Psoas muscle (tissue), 7 donors: ENCODE measurements at regions not wholly inside any gene's neighbourhood (a gene's known extent, or its start where the extent isn't known, plus 50 kb on each side); places are given as distances from the start of the nearest gene placed in this dataset.

Source experiments
- ATAC-seq, 4 donors: fragments of 200-7000 bp; cut with Tn5 transposase; one replicate each; pipeline ENCODE4 v1.9.1; 2020; ENCODE audit warnings: moderate library complexity in 3 of 4, mild to moderate bottlenecking in 2 of 4
- DNase-seq, 2 donors: peaks; one replicate each; pipeline ENCODE4 v3.0.0-alpha.2; 2020
- H3K27ac ChIP-seq: fragments of 200-600 bp; one replicate; pipeline ENCODE4 v1.8.0; 2022
- H3K27me3 ChIP-seq, 3 donors: fragments of 200-600 bp in 1 of 3; one replicate each; pipeline versions ENCODE4 v1.6.1 to v1.8.0; 2013 to 2022; ENCODE audit warnings: low read length in 2 of 3, mild to moderate bottlenecking in 2 of 3, moderate library complexity in 1 of 3; ENCODE audit not compliant: insufficient read depth in 3 of 3
- H3K36me3 ChIP-seq, 2 donors: fragments of 200-600 bp in 1 of 2; one replicate each; pipeline versions ENCODE4 v1.6.1 to v1.8.0; 2013 to 2022; ENCODE audit warnings: low read depth in 1 of 2, mild to moderate bottlenecking in 1 of 2, moderate library complexity in 1 of 2; ENCODE audit not compliant: insufficient read depth in 1 of 2
- H3K4me1 ChIP-seq: fragments of 200-600 bp; one replicate; pipeline ENCODE4 v1.8.0; 2022
- H3K4me3 ChIP-seq: fragments of 200-600 bp; one replicate; pipeline ENCODE4 v1.8.0; 2022; ENCODE audit warnings: mild to moderate bottlenecking
- H3K9me3 ChIP-seq: fragments of 200-600 bp; one replicate; pipeline ENCODE4 v1.8.0; 2022
- WGBS, 3 donors: extraction: QIAGEN DNeasy Blood & Tissue Kit; methylation state at CpG; one replicate each; pipeline versions ENCODE4 v1.1.6 to v1.1.7; 2013; 5-methylcytosine and 5-hydroxymethylcytosine counted together
- intact Hi-C, 2 donors: fragments of 100-400 bp; cut with DNase I; formaldehyde crosslinking; loops; one replicate each; pipeline versions ENCODE4 v1.11.0 to v1.14.2; 2022
- TF ChIP-seq, protein P1 (sequence below): fragments of 200-600 bp; IDR thresholded peaks from one replicate; pipeline ENCODE4 v1.8.0; 2022; ENCODE audit warnings: antibody characterized with exemption
- donor health status: healthy with polysubstance abuse.
- donor health status: DM: no; HTN: no; CAD: no; lungs with moderate emphysema.
- donor health status: Bipolar disorder and iron deficiency.
- donor health status: healthy.
- donor health status: DM: yes; HTN: yes; CAD: no.
- donor health status: DM: no; HTN: no; CAD: no.
- donor health status: DM: yes; HTN: yes; CAD: no.

DNA sequence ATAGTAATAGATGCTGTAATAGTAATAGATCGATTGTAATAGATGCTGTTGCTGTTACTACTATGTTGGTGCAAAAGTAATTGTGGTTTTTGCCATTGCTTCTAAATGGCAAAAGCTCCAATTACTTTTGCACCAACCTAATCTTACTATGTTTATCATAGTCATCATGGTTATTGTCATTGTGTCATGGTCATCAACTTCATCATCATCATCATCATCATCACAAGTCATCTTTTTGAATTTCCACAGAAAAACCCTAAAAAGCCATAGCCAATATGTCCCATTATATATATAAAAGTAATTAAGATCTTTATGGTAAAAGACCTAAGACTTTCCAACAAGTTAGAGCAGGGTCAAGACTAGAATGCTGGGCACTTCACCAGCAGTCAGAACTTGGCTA lies 435.1 kb upstream of the MARCKS start:
- Histone ChIP-seq H3K4me3 (no peak overlapping the region), H3K9me3 (no peaks in the 10 kb centered on the region), H3K36me3 (no peaks in the 10 kb centered on the region), H3K27ac (no peak overlapping the region), H3K27me3 (no peaks in the 10 kb centered on the region), H3K4me1 (no peaks in the 10 kb centered on the region)
- DNase-seq (no peak), ATAC-seq (no peak)
- intact Hi-C loops = no loop called here
- WGBS, 3 donors = 68 to 82% (median 78%) methylated on average over 1 of the region's 1 CpG
- TF ChIP-seq, protein P1, sequence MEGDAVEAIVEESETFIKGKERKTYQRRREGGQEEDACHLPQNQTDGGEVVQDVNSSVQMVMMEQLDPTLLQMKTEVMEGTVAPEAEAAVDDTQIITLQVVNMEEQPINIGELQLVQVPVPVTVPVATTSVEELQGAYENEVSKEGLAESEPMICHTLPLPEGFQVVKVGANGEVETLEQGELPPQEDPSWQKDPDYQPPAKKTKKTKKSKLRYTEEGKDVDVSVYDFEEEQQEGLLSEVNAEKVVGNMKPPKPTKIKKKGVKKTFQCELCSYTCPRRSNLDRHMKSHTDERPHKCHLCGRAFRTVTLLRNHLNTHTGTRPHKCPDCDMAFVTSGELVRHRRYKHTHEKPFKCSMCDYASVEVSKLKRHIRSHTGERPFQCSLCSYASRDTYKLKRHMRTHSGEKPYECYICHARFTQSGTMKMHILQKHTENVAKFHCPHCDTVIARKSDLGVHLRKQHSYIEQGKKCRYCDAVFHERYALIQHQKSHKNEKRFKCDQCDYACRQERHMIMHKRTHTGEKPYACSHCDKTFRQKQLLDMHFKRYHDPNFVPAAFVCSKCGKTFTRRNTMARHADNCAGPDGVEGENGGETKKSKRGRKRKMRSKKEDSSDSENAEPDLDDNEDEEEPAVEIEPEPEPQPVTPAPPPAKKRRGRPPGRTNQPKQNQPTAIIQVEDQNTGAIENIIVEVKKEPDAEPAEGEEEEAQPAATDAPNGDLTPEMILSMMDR = no peak

- Histone ChIP-seq H3K27me3 (no peaks in the 10 kb centered on the region), H3K4me3 (no peak overlapping the region), H3K36me3 (no peaks in the 10 kb centered on the region), H3K4me1 (no peaks in the 10 kb centered on the region), H3K9me3 (no peaks in the 10 kb centered on the region), H3K27ac (no peak overlapping the region)
- 98 to 100% (median 99%) methylated on average over 1 of the region's 1 CpG for WGBS, 3 donors
- no peak for ATAC-seq
- TF ChIP-seq, protein P1 = no peak
- no peak for DNase-seq
- intact Hi-C loops = no loop called here
Measured at GRCh38 chr6:113423956-113424355, 433.2 kb upstream of the MARCKS start.

DNA sequence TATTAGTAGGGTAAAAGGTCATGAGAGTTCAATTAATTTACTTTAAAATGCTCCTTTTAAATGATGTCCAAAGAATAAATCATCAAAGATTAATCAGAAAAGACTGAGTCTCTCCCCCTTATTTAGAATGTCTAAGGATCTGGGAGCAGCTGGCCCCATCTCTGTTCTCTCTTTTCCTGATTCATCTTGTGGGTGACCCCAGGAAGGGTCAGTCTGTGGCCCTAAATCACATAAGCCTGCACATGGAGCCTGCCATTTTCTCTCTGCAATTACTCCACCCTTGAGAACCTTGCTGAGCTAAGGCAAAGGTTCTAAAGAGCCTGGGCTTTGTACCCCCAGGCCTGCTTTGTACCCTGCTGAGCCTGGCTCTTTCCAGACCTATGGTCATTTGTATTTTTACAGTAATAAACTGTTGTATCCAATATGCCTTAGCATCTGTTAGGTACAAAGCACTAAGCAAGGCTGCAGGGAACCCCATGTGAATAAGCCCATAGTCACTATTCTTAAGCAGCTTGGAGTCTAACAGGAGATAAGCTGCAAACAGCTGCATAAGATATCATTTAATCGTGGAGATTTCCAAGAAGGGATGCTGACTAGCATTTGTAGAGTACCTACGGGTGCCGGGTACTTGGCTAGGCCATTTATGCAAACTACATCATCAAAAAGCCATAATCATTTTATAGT lies 431.0 kb upstream of the MARCKS start:
- DNase-seq = no peak
- no peaks in the 10 kb centered on the region for H3K9me3 ChIP-seq
- 55 to 64% (median 57%) methylated on average over 3 of the region's 3 CpGs for WGBS, 3 donors
- H3K4me1 ChIP-seq = no peaks in the 10 kb centered on the region
- H3K27ac ChIP-seq = no peak overlapping the region
- H3K36me3 ChIP-seq = no peaks in the 10 kb centered on the region
- intact Hi-C loops = no loop called here
- H3K27me3 ChIP-seq = no peaks in the 10 kb centered on the region
- ATAC-seq = no peak
- no peak overlapping the region for H3K4me3 ChIP-seq
- TF ChIP-seq, protein P1 = no peak

DNA sequence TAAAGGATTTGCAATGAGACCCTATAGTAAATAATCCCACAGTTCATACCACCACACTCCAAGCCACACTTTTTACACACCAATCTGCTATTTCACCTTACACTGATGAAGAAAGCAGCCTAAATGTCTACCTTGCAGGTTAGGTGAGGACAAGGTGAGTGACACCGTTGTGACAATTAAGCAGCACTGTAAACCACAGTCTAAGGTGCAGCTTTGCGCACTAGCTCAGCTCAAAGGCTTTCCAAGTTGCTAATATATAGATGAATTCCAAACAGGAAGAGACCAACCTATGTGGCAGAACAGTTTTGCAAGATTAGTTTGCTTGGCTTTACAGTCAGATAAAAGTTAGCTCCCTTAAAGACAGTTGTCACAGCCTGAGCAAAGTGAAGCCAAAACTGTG lies 429.5 kb upstream of the MARCKS start:
- H3K9me3 ChIP-seq = no peaks in the 10 kb centered on the region
- WGBS, 3 donors = 93 to 98% (median 95%) methylated on average over 2 of the region's 2 CpGs
- ATAC-seq = no peak
- no peaks in the 10 kb centered on the region for H3K4me1 ChIP-seq
- TF ChIP-seq, protein P1 = no peak
- no peaks in the 10 kb centered on the region for H3K27me3 ChIP-seq
- H3K4me3 ChIP-seq = no peak overlapping the region
- no peak for DNase-seq
- H3K27ac ChIP-seq = no peak overlapping the region
- intact Hi-C loops = no loop called here
- no peaks in the 10 kb centered on the region for H3K36me3 ChIP-seq

GRCh38 chr6:113428702-113429101 lies 428.4 kb upstream of the MARCKS start:
- Histone ChIP-seq H3K36me3 (no peaks in the 10 kb centered on the region), H3K4me1 (no peaks in the 10 kb centered on the region), H3K27ac (no peak overlapping the region), H3K9me3 (no peaks in the 10 kb centered on the region), H3K27me3 (no peaks in the 10 kb centered on the region), H3K4me3 (no peak overlapping the region)
- DNase-seq (no peak), ATAC-seq (no peak)
- TF ChIP-seq, protein P1 = no peak
- 68 to 86% (median 72%) methylated on average over 4 of the region's 4 CpGs for WGBS, 3 donors
- intact Hi-C loops = no loop called here
